ENCODE measurements at regions not wholly inside any gene's neighbourhood (a gene's known extent, or its start where the extent isn't known, plus 50 kb on each side); places are given as distances from the start of the nearest gene placed in this dataset.

DNA sequence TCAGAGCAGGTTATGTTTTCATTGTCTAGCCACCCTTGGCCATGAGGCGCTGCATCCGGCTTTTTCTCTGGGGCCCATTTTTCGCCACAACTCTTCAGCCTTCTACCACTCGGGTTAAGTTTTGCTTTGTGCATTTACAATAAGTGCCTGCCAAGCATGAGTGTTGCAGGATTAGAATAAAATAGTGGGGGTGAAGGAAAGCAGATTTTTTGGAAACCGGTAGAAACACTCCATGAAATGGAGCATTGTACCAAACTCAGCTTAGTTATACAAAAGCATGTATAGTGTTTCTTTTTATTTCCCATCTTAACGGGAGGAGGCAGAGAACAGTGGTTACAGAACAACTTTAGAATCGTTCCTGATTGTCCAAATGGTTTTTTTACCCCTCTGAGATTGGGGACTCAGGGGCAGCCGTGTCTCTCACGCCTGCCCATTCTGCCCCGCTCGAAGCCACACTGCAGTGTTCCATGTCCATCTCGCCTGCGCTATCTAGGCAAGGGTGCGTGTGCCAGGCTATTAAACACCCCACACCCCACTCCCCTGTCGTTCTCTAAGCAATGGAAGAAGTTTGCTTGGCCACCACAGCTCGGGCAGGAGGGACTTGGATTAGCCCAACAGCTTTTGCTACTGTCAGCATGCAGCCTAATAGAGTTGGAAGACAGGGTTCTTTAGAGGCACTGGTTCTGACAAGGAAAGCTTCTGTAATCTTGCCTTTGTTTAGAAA, 268.8 kb upstream of the WWC1 start:
- TF ChIP-seq NFIC (IDR thresholded peaks at IDR 0.05; ENCODE audit: low read depth, low read length) (no peak), RB1 (IDR thresholded peaks at IDR 0.05; ENCODE audit: borderline replicate concordance) (no peak), MEF2A (IDR thresholded peaks at IDR 0.05; ENCODE audit: insufficient read depth, low read depth, low read length) (no peak), HDGF (IDR thresholded peaks at IDR 0.05) (no peak), NFYA (IDR thresholded peaks at IDR 0.05; ENCODE audit: borderline replicate concordance, low read depth, low read length) (no peak), ZSCAN29 (IDR thresholded peaks at IDR 0.05) (no peak), MXI1 (IDR thresholded peaks at IDR 0.05; ENCODE audit: low read depth, low read length) (no peak), CBX5 (IDR thresholded peaks at IDR 0.05; ENCODE audit: low read depth) (no peak), NFXL1 (IDR thresholded peaks at IDR 0.05; ENCODE audit: borderline replicate concordance) (no peak)
- TF ChIP-seq, protein P1, sequence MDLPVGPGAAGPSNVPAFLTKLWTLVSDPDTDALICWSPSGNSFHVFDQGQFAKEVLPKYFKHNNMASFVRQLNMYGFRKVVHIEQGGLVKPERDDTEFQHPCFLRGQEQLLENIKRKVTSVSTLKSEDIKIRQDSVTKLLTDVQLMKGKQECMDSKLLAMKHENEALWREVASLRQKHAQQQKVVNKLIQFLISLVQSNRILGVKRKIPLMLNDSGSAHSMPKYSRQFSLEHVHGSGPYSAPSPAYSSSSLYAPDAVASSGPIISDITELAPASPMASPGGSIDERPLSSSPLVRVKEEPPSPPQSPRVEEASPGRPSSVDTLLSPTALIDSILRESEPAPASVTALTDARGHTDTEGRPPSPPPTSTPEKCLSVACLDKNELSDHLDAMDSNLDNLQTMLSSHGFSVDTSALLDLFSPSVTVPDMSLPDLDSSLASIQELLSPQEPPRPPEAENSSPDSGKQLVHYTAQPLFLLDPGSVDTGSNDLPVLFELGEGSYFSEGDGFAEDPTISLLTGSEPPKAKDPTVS (IDR thresholded peaks at IDR 0.05; ENCODE audit: low read depth, low read length) = no peak
- TF ChIP-seq, protein P2, sequence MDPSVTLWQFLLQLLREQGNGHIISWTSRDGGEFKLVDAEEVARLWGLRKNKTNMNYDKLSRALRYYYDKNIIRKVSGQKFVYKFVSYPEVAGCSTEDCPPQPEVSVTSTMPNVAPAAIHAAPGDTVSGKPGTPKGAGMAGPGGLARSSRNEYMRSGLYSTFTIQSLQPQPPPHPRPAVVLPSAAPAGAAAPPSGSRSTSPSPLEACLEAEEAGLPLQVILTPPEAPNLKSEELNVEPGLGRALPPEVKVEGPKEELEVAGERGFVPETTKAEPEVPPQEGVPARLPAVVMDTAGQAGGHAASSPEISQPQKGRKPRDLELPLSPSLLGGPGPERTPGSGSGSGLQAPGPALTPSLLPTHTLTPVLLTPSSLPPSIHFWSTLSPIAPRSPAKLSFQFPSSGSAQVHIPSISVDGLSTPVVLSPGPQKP (IDR thresholded peaks at IDR 0.05; ENCODE audit: low read depth, low read length) = no peak
- TF ChIP-seq, protein P3, sequence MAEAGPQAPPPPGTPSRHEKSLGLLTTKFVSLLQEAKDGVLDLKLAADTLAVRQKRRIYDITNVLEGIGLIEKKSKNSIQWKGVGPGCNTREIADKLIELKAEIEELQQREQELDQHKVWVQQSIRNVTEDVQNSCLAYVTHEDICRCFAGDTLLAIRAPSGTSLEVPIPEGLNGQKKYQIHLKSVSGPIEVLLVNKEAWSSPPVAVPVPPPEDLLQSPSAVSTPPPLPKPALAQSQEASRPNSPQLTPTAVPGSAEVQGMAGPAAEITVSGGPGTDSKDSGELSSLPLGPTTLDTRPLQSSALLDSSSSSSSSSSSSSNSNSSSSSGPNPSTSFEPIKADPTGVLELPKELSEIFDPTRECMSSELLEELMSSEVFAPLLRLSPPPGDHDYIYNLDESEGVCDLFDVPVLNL (IDR thresholded peaks at IDR 0.05; ENCODE audit: low read depth, low read length) = no peak
- Histone ChIP-seq H3K9ac (ENCODE audit: control insufficient read depth, insufficient read depth, low read length) (no peak overlapping the region), H4K20me1 (ENCODE audit: control insufficient read depth, insufficient read depth) (no peaks in the 10 kb centered on the region), H3K9me3 (replicated peaks; ENCODE audit: control insufficient read depth, insufficient read depth, low read length) (no peaks in the 10 kb centered on the region), H3K4me1 (ENCODE audit: control insufficient read depth, insufficient read depth, low read length) (no peaks in the 10 kb centered on the region), H3K27me3 (replicated peaks in 1 of 2; ENCODE audit: control insufficient read depth in 2 of 2, insufficient read depth in 2 of 2, low read length in 1 of 2) (no peaks in the 10 kb centered on the region), H3K79me2 (ENCODE audit: control insufficient read depth, insufficient read depth, low read length) (no peaks in the 10 kb centered on the region), H3K4me3 (no peak overlapping the region), H3K36me3 (ENCODE audit: control insufficient read depth in 2 of 2, insufficient read depth in 2 of 2, low read length in 1 of 2) (no peaks in the 10 kb centered on the region), H3K4me2 (ENCODE audit: control insufficient read depth, insufficient read depth) (no peak overlapping the region), H3K27ac (ENCODE audit: control insufficient read depth, insufficient read depth) (no peak overlapping the region), H2AFZ (ENCODE audit: control insufficient read depth, low read depth, low read length) (no peak overlapping the region)
- 43% methylated on average over 16 of the region's 16 CpGs for WGBS (ENCODE audit: insufficient coverage, insufficient replicate concordance, low lambda C conversion rate, missing lambda C conversion rate)
- CTCF ChIA-PET = no interaction called here
- no TSS peak for BruUV-seq (replicated peaks)
- intact Hi-C loops (cut with micrococcal nuclease; ENCODE audit: unreplicated experiment) = no loop called here
- FAIRE-seq (no peak), ATAC-seq (no peak), DNase-seq (ENCODE audit: low read depth, low spot score) (no peak)
- SMC1A ChIA-PET (ENCODE audit: uncharacterized antibody, unreplicated experiment) = no interaction called here
- RAD21 ChIA-PET (ENCODE audit: unreplicated experiment) = no interaction called here
- in situ Hi-C loops (cut with MboI) = no loop called here
- POLR2A ChIA-PET = no interaction called here

All from GM12878 (cell line).